HepG2 (cell line): ENCODE measurements at regions not wholly inside any gene's neighbourhood (a gene's known extent, or its start where the extent isn't known, plus 50 kb on each side); places are given as distances from the start of the nearest gene placed in this dataset.

Experiments used
- ATAC-seq: fragments of 200-7000 bp; cut with Tn5 transposase; 3 replicates; pipeline ENCODE4 v1.9.1; 2020; ENCODE audit warnings: mild to moderate bottlenecking, moderate library complexity
- BruUV-seq: library from RNA; stranded (reverse); fragments of 400-500 nt; replicated peaks from 2 replicates; lab custom pipeline; 2021; lab: Mats Ljungman, UMichigan
- CTCF ChIA-PET: fragments of 300-600 bp; formaldehyde crosslinking; extraction: SDS; loops from one replicate; lab custom pipeline; 2021; ENCODE audit warnings: low total read pairs, inconsistent platforms, low intra/inter-chr PET ratio; lab: Yijun Ruan, JAX
- POLR2A ChIA-PET: fragments of 350-600 bp; sonication (Branson Sonifier 250); formaldehyde crosslinking; loops from one replicate; lab custom pipeline; 2020; ENCODE audit warnings: antibody characterized with exemption, inconsistent platforms; lab: Yijun Ruan, JAX
- DNase-seq: peaks from one replicate; pipeline ENCODE4 v3.0.0-alpha.2; 2015; ENCODE audit warnings: low spot score
- FAIRE-seq: peaks from 3 replicates; lab custom pipeline; 2011; peaks lifted over from hg19 to GRCh38; lab: Jason Lieb, UNC
- H2AFZ ChIP-seq: one replicate; pipeline ENCODE4 v1.6.1; 2011; ENCODE audit warnings: low read length, inconsistent platforms
- H3K27ac ChIP-seq: fragments of 300-600 bp; 3 replicates; pipeline ENCODE4 v1.8.0; 2011; ENCODE audit warnings: mixed run types, mild to moderate bottlenecking, mixed read lengths, low read length, inconsistent platforms; ENCODE audit not compliant: insufficient read depth; ENCODE audit errors: extremely low read length
- H3K27me3 ChIP-seq, 2 experiments: fragments of 200-600 bp in 1 of 2; 2 replicates in 1 of 2; 3 replicates in 1 of 2; pipeline versions ENCODE4 v1.6.0 to v1.8.0; 2011; ENCODE audit warnings: low read length in 2 of 2, mild to moderate bottlenecking in 2 of 2, moderate library complexity in 2 of 2, inconsistent platforms in 1 of 2; ENCODE audit not compliant: insufficient read depth in 2 of 2, control insufficient read depth in 1 of 2
- H3K36me3 ChIP-seq, 2 experiments: fragments of 200-600 bp in 1 of 2; replicated peaks in 1 of 2; 2 replicates in 1 of 2; 3 replicates in 1 of 2; pipeline versions ENCODE4 v1.5.1 to v1.8.0; 2011; ENCODE audit warnings: low read length in 2 of 2, inconsistent platforms in 1 of 2; ENCODE audit not compliant: insufficient read depth in 2 of 2, control insufficient read depth in 1 of 2
- H3K4me1 ChIP-seq: 2 replicates; pipeline ENCODE4 v1.5.1; 2012; ENCODE audit warnings: low read length, inconsistent platforms; ENCODE audit not compliant: insufficient read depth
- H3K4me2 ChIP-seq: 2 replicates; pipeline ENCODE4 v1.6.0; 2011; ENCODE audit warnings: low read depth, low read length, inconsistent platforms
- H3K4me3 ChIP-seq, 3 experiments: fragments of 200-600 bp in 1 of 3; sonication (generic), shearing (Covaris generic) in 1 of 3; replicated peaks in 1 of 3; 2 replicates each; pipeline ENCODE4 v1.5.1; 2011 to 2016; ENCODE audit warnings: low read length in 3 of 3, inconsistent platforms in 2 of 3, low read depth in 2 of 3, mild to moderate bottlenecking in 2 of 3, control low read depth in 1 of 3, mixed read lengths in 1 of 3; ENCODE audit not compliant: insufficient read depth in 1 of 3
- H3K79me2 ChIP-seq: one replicate; pipeline ENCODE4 v1.6.1; 2011; ENCODE audit warnings: low read length, inconsistent platforms; ENCODE audit not compliant: insufficient read depth
- H3K9ac ChIP-seq: 2 replicates; pipeline ENCODE4 v1.6.0; 2011; ENCODE audit warnings: mild to moderate bottlenecking, low read depth, low read length, inconsistent platforms; ENCODE audit not compliant: insufficient read depth
- H3K9me3 ChIP-seq: 2 replicates; pipeline ENCODE4 v1.5.1; 2012; ENCODE audit warnings: mild to moderate bottlenecking, low read length
- H4K20me1 ChIP-seq: 2 replicates; pipeline ENCODE4 v1.6.0; 2011; ENCODE audit warnings: inconsistent platforms, mild to moderate bottlenecking, low read length, moderate library complexity; ENCODE audit not compliant: insufficient read depth
- ELF3 ChIP-seq: IDR thresholded peaks from 2 replicates; pipeline ENCODE4 v1.6.1; 2016; ENCODE audit warnings: missing genetic modification reagents, missing compliant biosample characterization
- GZF1 ChIP-seq: sonication (generic); formaldehyde crosslinking; IDR thresholded peaks from 2 replicates; pipeline ENCODE4 v1.5.1; 2020; ENCODE audit warnings: mild to moderate bottlenecking, missing genetic modification reagents
- KDM4B ChIP-seq: sonication (generic); formaldehyde crosslinking; IDR thresholded peaks from 2 replicates; pipeline ENCODE4 v1.4.0; 2020; ENCODE audit warnings: missing genetic modification reagents
- PHF5A ChIP-seq: IDR thresholded peaks from one replicate; pipeline ENCODE4 v1.6.1; 2018; ENCODE audit warnings: low read depth, missing genetic modification reagents; ENCODE audit not compliant: unreplicated experiment
- SOX5 ChIP-seq: IDR thresholded peaks from 2 replicates; pipeline ENCODE4 v1.6.1; 2016; ENCODE audit warnings: borderline replicate concordance
- ZBTB38 ChIP-seq: sonication (generic); formaldehyde crosslinking; IDR thresholded peaks from 2 replicates; pipeline ENCODE4 v1.5.1; 2020; ENCODE audit warnings: mild to moderate bottlenecking, missing genetic modification reagents
- ZBTB42 ChIP-seq: sonication (generic); formaldehyde crosslinking; IDR thresholded peaks from 2 replicates; pipeline ENCODE4 v1.5.0; 2020; ENCODE audit warnings: mild to moderate bottlenecking, missing genetic modification reagents
- WGBS: methylation state at CpG from one replicate; pipeline ENCODE4 v1.1.6; 2017; ENCODE audit warnings: low lambda C conversion rate; 5-methylcytosine and 5-hydroxymethylcytosine counted together
- in situ Hi-C: cut with HindIII; loops from 2 replicates; pipeline ENCODE4 v1.10.0; 2017; ENCODE audit warnings: low pct_unique_long_range_greater_than_20kb; ENCODE audit not compliant: extremely low pct_ligation_motif_present
- intact Hi-C: fragments of 100-400 bp; cut with micrococcal nuclease; formaldehyde crosslinking; loops from one replicate; pipeline ENCODE4 v1.10.0; 2022; ENCODE audit not compliant: unreplicated experiment
- TF ChIP-seq, protein P1 (sequence below): sonication (generic); formaldehyde crosslinking; IDR thresholded peaks from 2 replicates; pipeline ENCODE4 v1.5.1; 2020; ENCODE audit warnings: missing genetic modification reagents, mild to moderate bottlenecking, borderline replicate concordance

- TF ChIP-seq, protein P1, sequence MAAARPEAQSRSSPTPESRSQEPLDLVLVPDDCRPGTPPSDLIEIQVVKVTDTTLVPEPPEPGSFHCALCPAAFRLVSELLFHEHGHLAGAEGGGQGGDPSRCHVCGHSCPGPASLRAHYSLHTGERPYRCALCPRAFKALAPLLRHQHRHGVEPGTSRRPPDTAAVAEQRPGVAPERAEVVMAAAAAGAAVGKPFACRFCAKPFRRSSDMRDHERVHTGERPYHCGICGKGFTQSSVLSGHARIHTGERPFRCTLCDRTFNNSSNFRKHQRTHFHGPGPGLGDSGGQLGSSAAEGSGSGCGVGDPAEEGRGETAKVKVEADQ (CRISPR knock-in tag): no peak
- TF ChIP-seq GZF1 (CRISPR knock-in tag) (no peak), ELF3 (no peak), SOX5 (CRISPR knock-in tag) (no peak), ZBTB38 (CRISPR knock-in tag) (no peak), KDM4B (CRISPR knock-in tag) (no peak)
Observed at GRCh38 chr10:83062871-83063270, 1076.4 kb upstream of the GHITM start (continued).

DNA sequence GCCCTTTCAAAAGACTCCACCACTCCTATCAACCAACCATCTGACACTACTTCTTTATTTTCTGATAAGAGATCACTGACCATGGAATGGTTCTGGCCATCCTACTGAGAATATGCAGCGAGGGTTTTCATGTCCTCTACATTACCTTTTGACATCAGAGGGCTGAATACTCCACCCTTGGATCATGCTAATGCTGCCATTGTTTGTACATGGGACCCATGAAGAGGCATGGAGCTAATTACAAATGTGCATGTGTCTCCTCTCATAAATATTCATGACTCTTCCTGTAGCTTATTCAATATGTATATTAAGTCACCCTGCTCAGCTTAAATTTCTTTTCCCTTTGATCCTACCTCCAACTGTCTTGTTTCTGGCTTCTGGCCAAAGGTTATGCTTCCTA, 1065.8 kb upstream of the GHITM start:
- H3K79me2 ChIP-seq: no peaks in the 10 kb centered on the region
- FAIRE-seq (no peak), DNase-seq (no peak), ATAC-seq (no peak)
- CTCF ChIA-PET: no interaction called here
- no peak overlapping the region for H3K4me3 ChIP-seq
- H3K9me3 ChIP-seq: peaks cover 67% of the 10 kb centered on the region
- no peaks in the 10 kb centered on the region for H3K4me1 ChIP-seq
- no TSS peak for BruUV-seq
- in situ Hi-C loops (no loop called here), intact Hi-C loops (no loop called here)
- no peak overlapping the region for H3K4me2 ChIP-seq
- no peak overlapping the region for H2AFZ ChIP-seq
- H3K9ac ChIP-seq: no peak overlapping the region
- POLR2A ChIA-PET: no interaction called here
- no peaks in the 10 kb centered on the region for H3K36me3 ChIP-seq
- TF ChIP-seq PHF5A (CRISPR knock-in tag) (no peak), ZBTB42 (no peak)
- H4K20me1 ChIP-seq: no peaks in the 10 kb centered on the region
- no peaks in the 10 kb centered on the region for H3K27me3 ChIP-seq
- 0% methylated on average over 1 of the region's 1 CpG for WGBS
- H3K27ac ChIP-seq: no peak overlapping the region
